Activated CD4-positive, alpha-beta T cell treated with anti-CD3 and anti-CD28 coated beads for 48 hours (primary cell): ENCODE measurements at regions not wholly inside any gene's neighbourhood (a gene's known extent, or its start where the extent isn't known, plus 50 kb on each side); places are given as distances from the start of the nearest gene placed in this dataset.

Experiments
- DNase-seq: peaks from one replicate; pipeline ENCODE4 v3.0.0-alpha.2; 2020

DNA sequence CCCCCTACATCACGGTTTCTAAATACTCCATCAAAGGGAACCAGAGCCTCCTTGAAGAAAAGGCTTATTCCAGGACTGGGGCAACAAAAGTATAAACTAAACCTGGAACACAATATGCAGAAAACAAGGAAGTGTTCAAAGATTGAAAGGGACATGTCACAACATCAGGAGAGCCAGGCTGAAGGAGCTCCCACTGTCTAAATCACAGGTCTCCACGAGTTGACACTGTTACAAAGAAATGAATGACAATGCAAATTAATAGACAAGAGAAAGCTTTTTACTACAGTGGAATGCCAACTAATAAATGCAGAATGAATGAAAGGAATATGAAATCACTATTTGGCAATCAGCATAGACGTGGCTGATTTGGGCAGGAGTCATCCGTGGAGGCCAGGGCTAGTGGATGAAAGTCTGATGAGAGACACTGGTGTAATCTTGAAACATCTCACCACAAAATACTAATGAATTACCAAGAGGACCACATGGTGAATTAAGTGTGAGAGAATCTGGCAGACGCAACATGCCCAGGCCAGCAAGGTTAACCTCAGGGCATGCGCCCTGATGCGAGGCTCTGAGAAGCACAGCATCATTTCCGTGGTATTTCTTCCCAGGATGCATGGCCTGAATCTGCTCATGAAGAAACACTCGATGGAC is 123.8 kb upstream of the TJP1 start:
- no peak for DNase-seq

DNA sequence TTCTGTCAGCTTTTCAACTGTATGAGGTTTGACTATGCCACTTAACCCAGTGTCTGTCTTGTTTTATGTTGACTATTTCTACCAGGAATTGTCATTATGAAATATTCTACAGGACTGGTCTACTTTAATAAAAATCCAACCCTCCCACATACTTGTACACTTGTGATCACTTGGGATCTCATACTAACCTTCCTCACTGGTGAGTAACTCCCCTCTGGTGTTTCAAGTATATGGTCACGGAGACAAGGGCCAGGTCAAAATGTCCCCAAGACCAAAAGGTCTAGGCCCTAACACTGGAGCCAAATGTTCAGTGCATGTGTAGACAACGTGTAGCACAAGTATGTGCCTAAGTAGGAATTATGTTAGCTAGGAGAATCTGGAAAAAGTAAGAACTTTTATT is 122.7 kb upstream of the TJP1 start:
- no peak for DNase-seq

DNA sequence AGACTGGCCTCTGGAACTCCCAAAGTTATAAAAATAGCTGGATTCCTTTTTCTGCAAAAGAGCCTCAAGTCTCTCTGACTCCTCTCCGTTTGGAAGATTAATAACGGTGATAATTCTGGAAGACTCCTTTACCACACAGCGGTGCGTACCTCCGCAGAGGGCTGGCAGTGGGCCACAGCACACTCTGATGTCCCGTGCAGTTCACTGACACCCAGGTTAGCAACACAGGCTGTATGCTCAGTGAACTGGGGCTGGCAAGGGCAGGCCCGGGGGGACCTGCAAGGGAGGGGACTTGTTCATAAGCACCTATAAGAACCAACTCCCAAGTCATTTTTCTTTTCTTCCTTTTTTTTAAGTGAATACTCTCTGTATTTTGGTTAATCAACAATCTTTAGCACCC is 120.3 kb upstream of the TJP1 start:
- no peak for DNase-seq

DNA sequence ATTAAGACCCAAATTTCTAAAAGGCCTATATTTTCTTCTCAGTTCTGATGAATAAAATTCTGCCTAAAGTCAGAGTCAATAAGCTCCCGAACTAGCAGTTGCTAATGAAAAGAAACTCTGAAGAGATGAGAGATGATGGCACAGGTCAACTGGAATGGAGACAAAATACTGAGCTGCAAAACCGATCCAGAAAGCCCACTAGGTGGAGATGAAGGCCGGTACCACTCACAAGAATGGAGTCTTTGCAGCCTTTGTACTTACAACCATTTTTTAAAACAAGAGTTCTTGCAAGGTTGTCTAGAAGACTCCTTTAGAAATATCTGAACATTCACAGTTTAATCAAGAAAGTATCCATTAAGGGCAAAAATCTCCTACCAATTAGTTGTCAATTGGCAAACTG is 119.9 kb upstream of the TJP1 start:
- no peak for DNase-seq

DNA sequence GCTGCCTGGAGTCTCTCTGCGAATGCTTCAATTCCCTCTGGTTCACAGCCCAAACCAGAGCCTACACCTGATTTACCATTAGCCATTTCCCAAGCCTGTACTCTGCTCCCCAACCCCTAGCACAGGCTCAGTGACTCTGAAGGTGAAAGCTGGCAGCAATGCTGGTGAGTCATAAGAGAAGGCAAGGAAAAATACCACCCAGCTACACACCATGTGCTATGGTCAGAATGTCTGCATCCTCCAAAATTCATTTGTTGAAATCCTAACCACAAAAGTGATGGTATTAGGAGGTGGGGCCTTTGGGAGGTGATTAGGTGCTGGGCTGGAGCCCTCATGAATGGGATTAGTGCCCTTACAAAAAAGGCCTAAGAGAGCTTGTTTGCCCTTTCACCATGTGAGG is 117.1 kb upstream of the TJP1 start:
- no peak for DNase-seq

DNA sequence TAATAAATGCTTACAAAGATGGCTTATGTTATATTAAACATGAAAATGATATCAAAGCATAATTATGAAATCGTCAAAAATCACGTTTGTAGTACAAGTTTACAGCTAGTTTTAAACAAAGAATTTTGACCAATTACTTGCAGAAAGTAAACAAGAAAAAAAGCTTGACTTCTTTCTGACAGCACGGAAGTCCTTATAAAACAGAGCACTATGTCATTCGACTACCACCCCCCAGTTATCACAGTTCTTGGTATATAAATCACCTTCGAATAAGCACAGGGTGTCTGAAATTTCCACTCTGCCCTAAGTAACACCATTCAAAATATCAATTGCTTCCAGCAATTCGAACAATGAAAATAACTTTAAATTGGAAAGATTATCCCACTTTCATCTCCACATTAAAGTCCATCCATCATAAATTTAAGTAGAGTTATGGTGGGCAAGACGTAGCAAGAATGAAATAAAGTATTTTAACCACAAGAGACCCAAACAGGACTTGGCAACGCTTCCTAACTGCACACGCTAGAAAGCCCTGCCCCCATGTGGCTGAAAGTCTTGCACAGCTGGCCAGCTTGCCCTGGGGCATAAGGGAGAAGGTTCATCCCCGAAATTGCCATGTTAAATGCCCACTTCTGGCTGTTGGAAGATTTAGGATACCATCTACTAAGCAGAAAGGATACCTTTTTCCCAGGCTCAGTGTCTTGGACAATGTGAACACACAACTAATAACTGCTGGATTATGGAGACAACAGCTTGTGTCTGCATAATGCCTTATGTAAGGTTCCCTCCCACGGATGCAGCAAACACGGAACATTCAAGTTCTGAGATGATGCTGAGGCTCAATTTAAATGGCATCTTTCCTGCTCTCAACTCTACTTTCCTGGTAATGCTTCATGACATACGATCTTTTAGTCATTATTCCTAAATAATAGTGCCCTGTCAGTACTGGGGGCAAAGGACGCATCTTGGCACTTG is 116.4 kb upstream of the TJP1 start:
- no peak for DNase-seq

GRCh38 chr15:29937956-29938355 is 115.7 kb upstream of the TJP1 start:
- no peak for DNase-seq

- DNase-seq, result no peak
These were observed 114.2 kb upstream of the TJP1 start for GRCh38 chr15:29936353-29937049.

DNA sequence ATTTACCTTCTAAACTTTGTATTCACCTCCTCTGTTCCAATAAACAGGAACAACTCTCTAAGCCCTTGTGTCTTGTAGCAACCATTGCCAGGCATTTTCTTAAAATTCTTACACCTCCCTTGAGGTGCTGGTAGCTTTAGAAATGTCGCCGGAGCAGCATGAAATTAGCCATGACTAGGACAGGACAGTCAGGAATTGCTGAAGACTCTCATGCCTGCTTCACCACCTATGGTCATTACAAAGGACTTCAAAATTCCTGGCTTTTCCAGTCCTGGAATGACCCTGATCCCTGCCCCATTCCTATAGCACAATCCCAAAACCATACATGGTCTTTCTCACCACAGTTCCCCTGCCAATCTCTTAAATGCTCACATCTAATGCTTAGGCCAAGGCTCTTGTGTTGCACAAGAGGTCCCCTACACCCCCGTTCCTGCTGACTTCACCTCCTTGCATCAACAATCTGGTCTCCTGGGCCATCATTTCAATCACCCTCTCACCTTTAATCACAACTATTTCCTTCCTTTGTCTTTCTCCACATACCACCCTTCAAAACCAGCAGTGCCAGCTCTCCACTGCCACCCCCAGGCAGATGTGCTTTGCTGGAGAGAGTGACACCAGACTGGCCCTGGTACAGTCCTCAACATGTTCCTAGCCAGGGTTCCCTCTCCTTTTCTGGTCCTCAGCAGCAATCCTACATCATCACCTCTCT is 113.2 kb upstream of the TJP1 start:
- no peak for DNase-seq

DNA sequence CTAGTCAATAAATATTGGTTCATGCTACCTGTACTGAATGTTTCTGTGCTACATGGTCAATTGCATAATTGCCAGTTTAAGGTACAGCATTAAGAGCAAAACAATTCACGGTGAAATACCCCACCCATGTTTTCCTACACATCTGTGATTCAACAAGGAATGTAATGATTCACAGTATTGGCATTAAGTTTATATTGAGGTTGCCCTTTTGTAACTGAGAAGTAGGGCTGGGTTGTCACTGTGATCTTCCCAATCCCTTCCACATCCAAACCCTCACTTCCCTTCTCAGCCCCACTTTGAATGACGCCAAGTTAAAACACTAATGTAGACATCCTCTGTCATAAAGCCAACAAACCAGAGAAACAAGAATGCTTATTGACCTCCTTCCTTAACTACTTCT is 112.0 kb upstream of the TJP1 start:
- DNase-seq, result no peak

- no peak for DNase-seq
These were observed 111.0 kb upstream of the TJP1 start for GRCh38 chr15:29933042-29933803.

GRCh38 chr15:29926083-29926388 is 103.8 kb upstream of the TJP1 start:
- no peak for DNase-seq

DNA sequence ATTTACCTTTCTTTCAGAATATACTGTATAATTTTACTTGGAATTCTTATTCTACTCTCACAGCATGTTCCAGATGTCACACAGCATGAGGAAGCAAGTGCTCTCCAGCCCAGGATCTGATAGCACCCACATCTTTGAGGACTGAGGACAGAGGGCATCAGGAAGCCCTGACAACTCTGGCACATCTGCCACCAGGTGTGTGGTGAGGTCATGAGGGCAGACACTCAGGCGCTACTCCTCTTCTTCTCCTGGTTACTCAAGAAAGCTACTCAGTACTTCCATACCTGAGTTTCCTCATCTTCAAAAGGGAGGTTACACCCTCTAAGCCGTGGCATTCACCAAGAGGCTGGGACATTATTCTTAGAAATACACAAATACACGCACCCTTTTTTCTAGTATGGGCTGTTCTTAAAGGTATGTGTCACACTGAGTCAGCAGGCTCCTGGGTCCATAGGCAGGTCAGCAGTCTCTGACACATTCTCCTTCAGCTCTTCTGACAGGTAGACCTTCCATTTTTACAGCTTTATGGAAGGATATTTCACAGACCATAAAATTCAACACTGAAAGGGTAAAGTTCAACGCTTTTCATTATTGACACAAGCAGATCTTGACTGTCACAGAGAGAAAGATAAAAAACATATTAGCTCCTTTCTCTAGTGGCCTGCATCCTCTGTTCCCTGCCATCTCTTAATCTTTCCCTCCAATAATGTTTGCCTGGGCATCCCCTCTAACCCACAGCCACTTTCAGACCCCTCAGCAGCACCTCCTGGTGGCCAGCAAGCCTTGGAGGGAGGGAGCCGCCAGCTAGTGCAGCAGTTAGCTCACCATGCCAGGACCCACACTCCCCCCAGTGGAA is 103.2 kb upstream of the TJP1 start:
- peak; percentile 57 for DNase-seq

DNA sequence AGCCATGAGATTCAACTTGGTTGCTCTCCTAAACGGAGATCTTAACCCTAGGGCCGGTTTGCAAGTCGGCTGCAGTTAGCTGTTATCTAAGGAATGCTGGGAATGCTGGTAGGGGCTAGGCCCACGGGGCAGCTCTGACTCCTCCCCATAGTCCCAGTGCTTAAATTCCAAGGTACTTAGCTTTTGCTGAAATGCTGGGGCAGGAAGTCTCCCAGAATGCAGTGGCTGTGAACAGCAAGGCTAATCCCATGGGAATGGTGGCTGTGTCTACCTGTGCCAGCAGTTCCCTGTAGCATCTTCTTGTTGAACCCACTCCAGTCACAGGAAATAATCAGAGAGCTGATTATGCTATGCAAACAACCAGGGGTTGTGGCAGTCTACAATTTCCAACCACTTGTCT is 102.5 kb upstream of the TJP1 start:
- DNase-seq, result no peak

GRCh38 chr15:29922191-29922590 is 99.9 kb upstream of the TJP1 start:
- DNase-seq, result no peak

- DNase-seq, result no peak
These were observed 98.9 kb upstream of the TJP1 start for GRCh38 chr15:29921130-29921601.

GRCh38 chr15:29920515-29920914 is 98.2 kb upstream of the TJP1 start:
- no peak for DNase-seq

DNA sequence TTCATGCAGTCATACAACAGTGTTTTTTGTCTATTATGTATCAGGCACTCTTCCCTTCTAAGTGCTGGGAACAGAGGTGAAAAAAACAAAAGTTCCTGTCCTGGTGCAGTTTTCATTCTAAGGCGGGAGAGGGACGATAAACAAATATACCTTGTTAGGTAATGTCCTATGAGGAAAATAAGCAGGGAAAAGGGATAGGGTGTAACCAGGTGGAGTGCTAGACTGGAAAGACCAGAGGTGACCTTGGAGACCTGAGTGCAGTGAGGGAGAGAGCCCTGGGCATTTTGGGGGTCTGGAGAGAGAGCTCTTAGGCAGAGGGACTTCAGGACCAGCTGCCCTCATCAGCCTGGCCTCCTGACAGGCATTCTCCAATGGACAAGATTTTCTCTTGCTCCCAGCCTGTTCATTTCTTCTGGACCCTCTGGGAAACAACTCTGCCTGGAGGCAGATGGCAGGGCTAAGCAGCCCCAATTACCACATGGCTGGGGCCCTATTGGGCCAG is 97.2 kb upstream of the TJP1 start:
- DNase-seq, result no peak

DNA sequence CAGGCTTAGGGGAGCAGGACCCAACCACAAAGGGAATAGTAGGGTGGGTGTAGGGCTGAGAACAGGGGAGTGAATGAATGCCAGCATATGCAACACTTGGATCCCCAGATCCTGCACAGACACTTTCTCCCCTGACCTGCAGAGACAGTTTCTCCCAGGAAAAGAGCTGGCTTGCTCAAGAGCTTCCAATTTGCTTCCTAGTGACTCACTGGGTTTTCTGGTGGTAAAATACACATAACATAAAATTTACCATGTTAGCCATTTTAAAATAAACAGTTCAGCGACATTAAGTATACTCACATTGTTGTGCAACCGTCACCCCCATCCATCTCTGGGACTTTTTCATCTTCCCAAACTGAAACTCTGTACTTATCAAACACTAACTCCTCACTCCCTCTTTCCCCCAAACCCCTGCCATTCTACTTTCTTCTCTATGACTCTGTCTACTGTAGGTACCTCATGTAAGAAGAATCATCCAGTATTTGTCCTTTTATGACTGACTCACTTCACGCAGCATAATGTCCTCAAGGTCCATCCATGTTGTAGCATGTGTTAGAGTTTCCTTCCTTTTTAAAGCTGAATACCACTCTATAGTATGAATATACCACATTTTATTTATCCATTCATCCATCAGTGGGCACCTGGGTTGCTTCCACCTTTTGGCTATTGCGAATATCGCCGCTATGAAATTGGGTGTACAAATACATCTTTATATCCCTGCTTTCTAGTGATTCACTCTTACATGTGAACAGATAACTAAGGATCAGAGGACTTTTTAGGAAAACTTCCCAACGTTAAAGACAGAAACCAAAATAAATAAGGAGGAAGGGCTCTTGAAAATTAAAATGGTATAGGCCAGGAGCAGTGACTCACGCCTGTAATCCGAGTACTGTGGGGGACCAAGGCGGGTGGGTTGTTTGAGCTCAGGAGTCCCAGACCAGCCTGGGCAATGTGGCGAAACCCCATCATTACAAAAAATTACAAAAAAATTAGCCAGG is 95.6 kb upstream of the TJP1 start:
- no peak for DNase-seq

DNA sequence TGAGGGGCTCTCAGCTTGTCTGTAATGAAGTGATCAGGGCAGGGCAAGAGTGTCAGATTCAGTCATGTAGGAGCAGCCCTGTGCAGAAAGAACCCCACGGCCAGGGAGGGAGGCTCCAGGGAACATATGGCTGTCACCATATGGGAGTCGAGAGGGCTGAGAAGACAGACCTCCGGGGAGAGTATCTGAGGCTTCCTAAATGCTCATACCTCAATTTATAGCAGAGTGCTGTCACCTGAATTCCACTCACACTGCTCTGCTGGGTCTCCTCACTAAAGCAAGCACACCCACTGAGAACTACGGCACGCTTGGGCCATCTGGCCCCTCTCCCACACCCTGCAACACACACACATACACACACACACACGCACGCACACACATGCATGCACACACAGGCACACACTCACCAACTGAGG is 92.3 kb upstream of the TJP1 start:
- no peak for DNase-seq
